DND-41 (cell line): ENCODE measurements at regions not wholly inside any gene's neighbourhood (a gene's known extent, or its start where the extent isn't known, plus 50 kb on each side); places are given as distances from the start of the nearest gene placed in this dataset.

Experiments used
- ATAC-seq: fragments of 200-7000 bp; cut with Tn5 transposase; 3 replicates; pipeline ENCODE4 v1.9.1; 2021; ENCODE audit warnings: low read depth; ENCODE audit not compliant: insufficient read depth
- DNase-seq: peaks from one replicate; pipeline ENCODE4 v3.0.0-alpha.2; 2020
- H2AFZ ChIP-seq: 2 replicates; pipeline ENCODE4 v1.6.0; 2012; ENCODE audit warnings: low read depth, low read length
- H3K27ac ChIP-seq: 2 replicates; pipeline ENCODE4 v1.5.1; 2012; ENCODE audit warnings: low read length, inconsistent platforms
- H3K27me3 ChIP-seq: fragments of 200-600 bp; sonication (generic); 2 replicates; pipeline ENCODE4 v1.6.0; 2012; ENCODE audit warnings: low read length, mild to moderate bottlenecking, inconsistent platforms; ENCODE audit not compliant: insufficient read depth, poor library complexity
- H3K36me3 ChIP-seq: 2 replicates; pipeline ENCODE4 v1.5.1; 2012; ENCODE audit warnings: low read length, inconsistent platforms; ENCODE audit not compliant: insufficient read depth
- H3K4me1 ChIP-seq: 2 replicates; pipeline ENCODE4 v1.5.1; 2012; ENCODE audit warnings: mild to moderate bottlenecking, low read length; ENCODE audit not compliant: insufficient read depth
- H3K4me2 ChIP-seq: 2 replicates; pipeline ENCODE4 v1.6.0; 2012; ENCODE audit warnings: mild to moderate bottlenecking, moderate library complexity, low read length, inconsistent platforms; ENCODE audit not compliant: insufficient read depth
- H3K4me3 ChIP-seq, 2 experiments: fragments of 200-600 bp in 1 of 2; shearing (Covaris generic) in 1 of 2; 2 replicates each; pipeline ENCODE4 v1.5.1; 2012 to 2016; ENCODE audit warnings: inconsistent platforms in 2 of 2, low read length in 2 of 2, mild to moderate bottlenecking in 2 of 2, low read depth in 1 of 2, moderate library complexity in 1 of 2
- H3K79me2 ChIP-seq: 2 replicates; pipeline ENCODE4 v1.6.0; 2012; ENCODE audit warnings: low read length, inconsistent platforms; ENCODE audit not compliant: insufficient read depth
- H3K9ac ChIP-seq: 2 replicates; pipeline ENCODE4 v1.6.0; 2012; ENCODE audit warnings: low read depth, mild to moderate bottlenecking, inconsistent platforms, low read length, moderate library complexity
- H3K9me3 ChIP-seq: 2 replicates; pipeline ENCODE4 v1.5.1; 2012; ENCODE audit warnings: low read length, moderate library complexity, mild to moderate bottlenecking, inconsistent platforms; ENCODE audit not compliant: insufficient read depth, severe bottlenecking
- H4K20me1 ChIP-seq: 2 replicates; pipeline ENCODE4 v1.6.0; 2012; ENCODE audit warnings: low read length; ENCODE audit not compliant: insufficient read depth
- CTCF ChIP-seq: IDR thresholded peaks from 2 replicates; pipeline ENCODE4 v1.5.1; 2012; ENCODE audit warnings: borderline replicate concordance, low read length, moderate library complexity, mild to moderate bottlenecking; ENCODE audit not compliant: poor library complexity, severe bottlenecking; ENCODE audit errors: extremely low read depth
- EZH2 ChIP-seq: IDR thresholded peaks from 3 replicates; pipeline ENCODE4 v1.6.1; 2012; ENCODE audit warnings: borderline replicate concordance, low read depth, mild to moderate bottlenecking, moderate library complexity, low read length, inconsistent platforms; ENCODE audit not compliant: severe bottlenecking

- DNase-seq (no peak), ATAC-seq (no peak)
- no peaks in the 10 kb centered on the region for H3K4me1 ChIP-seq
- H3K79me2 ChIP-seq = no peaks in the 10 kb centered on the region
- no peaks in the 10 kb centered on the region for H4K20me1 ChIP-seq
- no peaks in the 10 kb centered on the region for H3K27me3 ChIP-seq
- TF ChIP-seq EZH2 (no peak), CTCF (no peak)
- no peak overlapping the region for H3K4me3 ChIP-seq
- H2AFZ ChIP-seq = no peak overlapping the region
- no peak overlapping the region for H3K9ac ChIP-seq
- H3K27ac ChIP-seq = no peak overlapping the region
- H3K9me3 ChIP-seq = no peaks in the 10 kb centered on the region
- H3K36me3 ChIP-seq = no peaks in the 10 kb centered on the region
- H3K4me2 ChIP-seq = no peak overlapping the region
Observed at GRCh38 chr2:188102881-188103280, 188.8 kb upstream of the GULP1 start.

- Histone ChIP-seq H3K4me2 (no peak overlapping the region), H4K20me1 (no peaks in the 10 kb centered on the region), H3K79me2 (no peaks in the 10 kb centered on the region), H3K9ac (no peak overlapping the region), H3K36me3 (no peaks in the 10 kb centered on the region), H3K4me3 (no peak overlapping the region), H3K27ac (no peak overlapping the region), H3K27me3 (no peaks in the 10 kb centered on the region), H2AFZ (no peak overlapping the region), H3K9me3 (no peaks in the 10 kb centered on the region), H3K4me1 (no peaks in the 10 kb centered on the region)
- ATAC-seq (no peak), DNase-seq (no peak)
- TF ChIP-seq CTCF = no peak
- no peak for TF ChIP-seq EZH2
Observed at GRCh38 chr2:188114014-188114413, 177.7 kb upstream of the GULP1 start.

GRCh38 chr2:188117706-188118105 is 174.0 kb upstream of the GULP1 start:
- no peaks in the 10 kb centered on the region for H3K4me1 ChIP-seq

More at GRCh38 chr2:188117706-188118105, 174.0 kb upstream of the GULP1 start:
- TF ChIP-seq EZH2 (no peak), CTCF (no peak)
- Histone ChIP-seq H3K27ac (no peak overlapping the region), H3K27me3 (no peaks in the 10 kb centered on the region), H3K4me2 (no peak overlapping the region), H3K36me3 (no peaks in the 10 kb centered on the region), H2AFZ (no peak overlapping the region), H3K9me3 (no peaks in the 10 kb centered on the region), H3K79me2 (no peaks in the 10 kb centered on the region), H4K20me1 (no peaks in the 10 kb centered on the region), H3K4me3 (no peak overlapping the region), H3K9ac (no peak overlapping the region)
- DNase-seq (no peak), ATAC-seq (no peak)
